ENCODE measurements at regions not wholly inside any gene's neighbourhood (a gene's known extent, or its start where the extent isn't known, plus 50 kb on each side); places are given as distances from the start of the nearest gene placed in this dataset.

GRCh38 chr2:167340322-167340721 is 452.0 kb downstream of the XIRP2 start:
- no peak for TF ChIP-seq CTCF (IDR thresholded peaks at IDR 0.05 in 8 of 11, conservative IDR thresholded peaks at IDR 0.05 in 3 of 11)
- TF ChIP-seq POLR2AphosphoS5 (IDR thresholded peaks at IDR 0.05) = no peak
- TF ChIP-seq POLR2A (IDR thresholded peaks at IDR 0.05) = no peak
